GM18870 (cell line): ENCODE measurements at regions not wholly inside any gene's neighbourhood (a gene's known extent, or its start where the extent isn't known, plus 50 kb on each side); places are given as distances from the start of the nearest gene placed in this dataset.

ENCODE experiments used
- ATAC-seq: cut with Tn5 transposase; IDR thresholded peaks from one replicate; pipeline ENCODE4 v1.9.1; 2021; ENCODE audit warnings: moderate library complexity; ENCODE audit not compliant: unreplicated experiment

- ATAC-seq: no peak
Observed at GRCh38 chr2:103734911-103735310, 973.1 kb downstream of the TMEM182 start.

DNA sequence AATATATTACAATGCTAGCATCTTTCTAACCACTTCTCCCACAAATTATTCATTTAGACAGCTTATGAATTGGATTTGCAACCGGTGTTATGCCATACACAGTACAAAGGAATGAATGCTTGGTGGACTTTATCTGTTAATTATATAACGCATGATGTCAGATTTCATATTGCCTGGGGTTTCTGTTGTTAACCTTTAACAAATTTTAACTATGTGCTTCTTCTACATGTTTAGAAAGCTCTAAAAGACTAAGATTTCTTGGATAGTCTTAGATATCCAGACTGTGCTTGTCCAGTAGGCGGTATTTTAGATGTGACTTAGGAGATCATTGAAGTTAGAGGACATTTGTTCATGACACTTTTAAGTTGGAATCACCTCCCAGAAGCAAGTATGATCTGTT is 976.3 kb downstream of the TMEM182 start:
- ATAC-seq: no peak

DNA sequence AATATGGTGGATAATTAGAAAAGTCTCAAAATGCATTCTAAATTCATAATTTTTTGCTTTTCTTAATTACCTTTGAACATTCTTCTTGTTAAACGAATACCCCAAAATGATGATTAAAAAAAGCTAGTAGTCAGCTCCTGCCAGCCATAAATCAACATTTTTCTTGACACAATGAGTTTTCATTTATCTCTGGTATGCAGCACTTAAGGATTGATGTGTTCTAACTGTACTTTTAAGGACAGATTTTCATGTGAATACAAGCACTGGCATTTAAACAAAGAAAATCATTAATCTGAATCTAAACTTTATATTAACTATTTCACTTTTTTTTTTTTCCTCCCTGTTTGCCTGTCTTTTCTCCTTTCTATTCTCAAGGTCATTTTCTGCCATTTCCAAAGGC is 976.8 kb downstream of the TMEM182 start:
- ATAC-seq: no peak

- no peak for ATAC-seq
Observed at GRCh38 chr2:103739186-103739585, 977.4 kb downstream of the TMEM182 start.

DNA sequence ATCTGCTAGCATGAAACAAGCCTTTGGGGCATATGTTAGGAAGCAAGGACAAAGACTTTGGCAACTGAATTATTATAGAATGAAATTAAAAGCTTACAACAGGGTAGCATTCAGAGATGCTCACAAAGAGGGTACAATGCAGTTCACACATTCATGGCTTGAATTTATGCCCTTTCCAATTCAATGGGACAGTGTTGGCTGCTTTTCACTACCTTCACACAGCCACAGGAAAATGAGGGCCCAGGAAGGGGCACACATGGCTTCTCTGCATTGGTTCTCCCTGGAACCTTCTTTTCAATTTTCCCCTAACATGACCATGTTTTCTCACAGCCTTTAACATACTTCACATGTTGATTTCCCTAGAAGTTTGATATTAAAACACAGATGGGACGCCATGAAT is 978.1 kb downstream of the TMEM182 start:
- ATAC-seq: no peak

DNA sequence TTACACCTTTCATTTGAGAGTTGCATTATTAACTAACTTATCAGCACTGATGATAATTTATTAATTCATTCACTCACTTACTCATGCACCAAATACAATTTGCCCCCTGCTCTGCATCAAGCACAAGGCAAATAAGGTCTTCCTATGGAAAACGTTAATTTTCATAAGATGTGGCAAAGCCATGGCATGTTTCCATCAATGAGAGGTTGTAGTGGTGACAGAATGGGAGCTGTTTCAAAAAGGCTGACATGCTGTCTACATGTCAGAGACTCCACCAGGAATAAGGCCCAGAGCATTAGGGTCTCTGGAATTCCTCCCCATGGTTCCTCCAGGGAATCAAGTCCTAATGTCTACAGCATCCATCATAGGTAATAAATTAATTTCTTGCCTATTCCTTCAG is 978.8 kb downstream of the TMEM182 start:
- ATAC-seq: no peak

- ATAC-seq: no peak
Observed at GRCh38 chr2:103743195-103743594, 981.4 kb downstream of the TMEM182 start.

DNA sequence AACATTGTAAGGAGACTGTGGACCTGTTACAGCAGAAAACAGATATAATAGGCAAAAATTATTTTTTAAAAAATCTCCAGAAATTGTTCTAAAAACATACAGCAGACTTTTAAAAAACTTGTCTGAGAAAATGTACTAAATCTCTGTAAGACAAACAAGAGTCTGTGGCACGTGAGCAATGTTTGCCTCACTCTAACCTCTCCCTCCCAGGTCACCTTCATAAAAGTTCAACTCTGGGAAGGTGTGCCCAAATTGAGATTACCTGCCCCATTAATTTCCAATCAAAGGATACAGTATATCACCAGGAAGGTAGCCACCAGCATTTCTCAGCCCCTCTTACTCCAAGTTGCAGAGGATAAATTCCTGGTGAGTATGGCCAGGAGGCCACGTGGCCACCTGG is 992.7 kb downstream of the TMEM182 start:
- ATAC-seq: no peak

DNA sequence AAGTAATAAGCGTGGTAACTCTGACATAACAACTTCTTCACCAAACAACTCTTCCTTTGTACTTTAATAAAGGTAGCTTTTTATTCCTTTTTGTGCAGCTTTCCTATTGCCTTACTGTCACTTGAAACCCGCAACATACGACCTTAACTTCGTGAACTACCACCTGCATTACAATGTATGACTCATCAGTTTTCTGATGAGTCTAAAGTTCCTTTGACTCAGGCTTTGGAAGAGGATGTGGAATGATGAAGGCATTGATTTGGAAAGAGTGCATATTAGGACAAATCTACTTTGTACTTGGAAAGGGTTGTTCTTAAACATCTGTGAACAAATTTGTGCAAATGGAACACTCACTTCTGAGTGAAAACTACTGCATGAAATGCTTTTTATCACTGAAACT is 1012.1 kb downstream of the TMEM182 start:
- ATAC-seq: no peak

GRCh38 chr2:103780088-103780702 is 1018.4 kb downstream of the TMEM182 start:
- no peak for ATAC-seq

DNA sequence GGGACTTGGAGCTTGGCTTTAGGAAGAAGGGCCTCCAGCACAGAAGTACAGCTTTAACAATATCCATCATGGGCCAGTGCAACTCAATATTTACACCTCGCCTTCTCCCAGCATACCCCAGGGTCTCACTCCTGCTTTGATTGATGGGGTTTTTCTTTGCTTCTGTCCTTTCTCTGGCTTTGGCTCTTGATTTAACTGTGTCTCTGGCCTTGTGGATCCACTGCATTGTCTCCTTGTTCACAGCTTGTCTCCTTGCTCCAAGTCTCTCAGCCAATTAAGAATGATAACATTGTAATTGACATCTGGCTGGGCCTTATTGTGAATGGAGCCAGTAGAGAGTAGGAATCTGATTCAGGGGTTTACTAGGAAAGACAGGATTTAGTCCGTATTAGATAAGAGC is 1019.5 kb downstream of the TMEM182 start:
- no peak for ATAC-seq

- ATAC-seq: no peak
Observed at GRCh38 chr2:103784261-103784660, 1022.4 kb downstream of the TMEM182 start.

DNA sequence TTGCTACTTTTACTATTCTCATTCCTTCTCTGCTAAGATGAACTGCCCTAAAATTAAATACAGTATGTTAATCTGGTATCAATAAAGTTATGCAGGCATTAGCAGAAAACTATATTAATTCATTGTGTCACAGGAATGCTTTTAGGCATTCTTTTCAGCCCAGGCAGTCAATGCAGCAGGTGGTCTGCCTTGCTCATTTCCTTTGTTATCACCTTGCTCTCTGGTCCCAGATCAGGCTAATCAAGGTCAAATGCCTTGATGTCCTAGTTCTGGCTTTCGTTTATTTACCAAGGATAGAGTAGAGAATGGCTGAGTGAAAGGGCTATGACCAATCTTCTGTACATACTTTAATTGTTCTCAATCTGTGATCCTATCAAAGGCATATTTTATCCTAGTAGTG is 1023.6 kb downstream of the TMEM182 start:
- ATAC-seq: no peak

DNA sequence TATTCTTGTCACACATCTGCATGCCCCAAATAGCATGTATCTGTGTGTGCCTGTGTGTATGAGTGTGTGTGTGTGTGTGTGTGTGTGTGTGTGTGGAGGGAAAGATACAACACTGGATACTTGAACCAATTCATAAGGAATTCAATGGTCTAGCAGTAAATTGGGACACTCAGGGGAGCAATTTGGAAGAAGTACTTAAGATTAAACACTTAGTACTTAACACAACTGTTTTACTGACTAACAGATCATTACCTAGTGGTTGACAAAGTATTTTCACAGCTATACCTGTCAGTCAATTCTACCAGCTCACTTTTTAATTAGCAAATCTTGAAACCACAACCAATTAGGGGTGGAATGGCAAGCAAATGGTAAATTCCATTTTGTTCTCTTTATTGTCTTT is 1024.1 kb downstream of the TMEM182 start:
- ATAC-seq: no peak

DNA sequence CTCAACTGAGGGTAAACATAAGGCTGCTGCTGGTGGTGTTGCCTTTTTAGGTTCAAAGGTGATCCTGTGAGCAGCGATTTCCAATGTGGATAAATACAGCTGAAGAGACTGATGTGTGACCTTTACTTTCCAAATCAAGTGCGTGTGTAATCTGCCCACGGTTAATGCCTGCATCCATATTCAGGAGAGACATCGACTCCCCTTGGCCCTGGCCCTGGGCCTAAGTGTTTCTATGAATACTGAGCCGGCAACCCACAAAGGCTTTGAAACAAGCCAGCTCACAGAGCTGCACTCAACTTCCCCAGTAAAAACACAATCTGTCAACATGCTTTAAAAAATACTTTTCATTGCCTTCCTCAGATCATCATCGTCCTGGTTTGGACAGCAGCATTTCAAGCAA is 1026.6 kb downstream of the TMEM182 start:
- no peak for ATAC-seq

- no peak for ATAC-seq
Observed at GRCh38 chr2:103788951-103789350, 1027.1 kb downstream of the TMEM182 start.

- no peak for ATAC-seq
Observed at GRCh38 chr2:103789381-103790095, 1027.7 kb downstream of the TMEM182 start.

DNA sequence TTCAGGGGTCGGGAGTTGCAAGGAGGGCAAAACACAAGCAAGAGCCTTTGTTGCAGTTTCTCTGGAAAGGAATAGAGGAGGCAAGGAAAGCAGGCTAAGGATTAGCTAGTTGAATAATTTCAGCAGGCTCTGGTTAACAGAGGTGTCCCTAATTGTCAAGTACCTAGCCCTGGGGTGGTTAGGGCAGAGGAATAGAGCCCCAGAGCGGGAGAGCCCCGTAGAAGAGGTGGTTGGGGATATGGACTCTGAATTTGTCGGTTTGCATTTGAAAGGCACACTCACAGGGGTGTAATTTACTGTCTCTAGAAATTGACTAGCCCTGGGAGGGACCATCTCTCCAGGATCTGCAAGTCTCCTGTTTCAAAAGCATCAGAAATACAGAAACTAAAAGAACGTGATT is 1030.2 kb downstream of the TMEM182 start:
- no peak for ATAC-seq

- no peak for ATAC-seq
Observed at GRCh38 chr2:103798291-103798690, 1036.5 kb downstream of the TMEM182 start.

DNA sequence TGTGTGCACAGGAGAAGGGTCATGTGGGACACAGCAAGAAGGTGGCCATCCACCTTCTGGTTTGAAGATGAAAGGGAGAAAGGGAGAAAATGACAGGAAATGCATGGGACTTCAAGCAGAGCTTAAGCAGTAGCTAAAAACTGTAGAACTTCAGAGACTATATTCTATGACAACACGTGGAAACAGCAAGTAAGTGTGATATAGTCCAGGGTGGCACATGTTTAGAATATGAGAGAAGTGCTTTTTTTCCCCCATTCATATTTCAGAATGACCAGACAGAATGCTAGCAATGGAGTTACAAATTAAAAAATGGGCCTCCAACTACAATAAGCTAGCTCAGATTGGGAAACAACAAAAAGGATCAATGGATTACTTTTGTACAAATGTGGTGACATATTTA is 1042.2 kb downstream of the TMEM182 start:
- ATAC-seq: no peak

DNA sequence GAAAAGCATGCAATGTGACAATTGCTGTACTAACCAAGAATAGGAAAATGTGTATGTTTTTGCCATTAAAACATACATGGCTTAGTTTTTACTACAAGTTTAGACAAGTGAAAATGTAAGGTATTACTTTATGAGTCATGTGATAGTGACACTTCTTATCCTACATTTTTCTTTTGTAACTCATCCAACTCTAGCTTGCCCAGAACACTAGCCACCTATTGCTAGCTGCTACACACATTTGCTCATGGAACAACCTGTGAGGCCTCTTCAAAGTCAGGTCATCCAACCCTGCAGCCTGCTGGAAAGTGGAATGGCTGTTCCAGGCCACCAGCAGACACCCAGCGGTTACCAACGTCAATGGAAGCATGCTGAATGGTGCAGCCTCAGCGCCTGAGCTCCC is 1043.9 kb downstream of the TMEM182 start:
- ATAC-seq: no peak

GRCh38 chr2:103808814-103809213 is 1045.1 kb upstream of the POU3F3 start:
- ATAC-seq: no peak

- no peak for ATAC-seq
Observed at GRCh38 chr2:103809415-103809814, 1044.5 kb upstream of the POU3F3 start.
